ENCODE measurements at regions not wholly inside any gene's neighbourhood (a gene's known extent, or its start where the extent isn't known, plus 50 kb on each side); places are given as distances from the start of the nearest gene placed in this dataset.

- no peak for DNase-seq
Measured at GRCh38 chrX:9087271-9088040, 53.5 kb upstream of the FAM9B start.

DNA sequence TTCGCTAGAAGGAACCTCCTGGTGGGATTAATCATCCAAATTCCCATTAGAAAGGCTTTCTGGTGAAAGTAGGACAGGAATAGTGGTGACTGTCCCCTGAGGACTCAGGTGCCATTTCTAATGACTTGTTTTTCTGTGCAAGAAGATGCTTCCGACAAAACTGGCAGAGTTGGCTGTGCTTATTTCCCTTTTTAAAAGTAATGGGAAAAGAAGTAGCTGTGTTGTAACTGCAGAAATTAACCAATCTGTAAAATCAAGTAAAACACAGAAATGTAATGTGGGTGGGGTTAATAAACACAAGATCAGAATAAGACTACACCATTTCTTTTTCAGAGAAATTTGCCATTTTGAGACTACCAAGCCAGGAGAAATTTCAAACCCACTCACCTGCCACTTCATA, 55.0 kb upstream of the FAM9B start:
- DNase-seq, result no peak

DNA sequence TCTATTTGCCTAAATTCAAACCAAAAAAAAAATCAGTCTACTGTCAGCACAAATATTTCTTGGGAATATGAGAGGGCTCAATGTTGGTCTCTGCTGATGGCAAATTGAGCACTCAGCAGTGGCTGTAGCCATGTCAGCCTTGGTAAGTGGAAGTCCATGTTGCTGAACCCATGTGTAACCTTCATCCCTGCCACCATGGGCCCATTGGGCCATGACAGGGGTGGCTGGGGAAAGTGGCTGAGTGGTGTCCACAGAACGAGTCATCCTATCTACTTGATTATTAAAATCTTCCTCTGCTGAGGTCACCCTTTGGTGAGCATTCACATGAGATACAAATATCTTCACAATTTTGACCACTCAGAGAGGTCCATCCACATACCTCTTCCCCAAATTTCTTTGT, 56.8 kb upstream of the FAM9B start:
- DNase-seq, result no peak

DNA sequence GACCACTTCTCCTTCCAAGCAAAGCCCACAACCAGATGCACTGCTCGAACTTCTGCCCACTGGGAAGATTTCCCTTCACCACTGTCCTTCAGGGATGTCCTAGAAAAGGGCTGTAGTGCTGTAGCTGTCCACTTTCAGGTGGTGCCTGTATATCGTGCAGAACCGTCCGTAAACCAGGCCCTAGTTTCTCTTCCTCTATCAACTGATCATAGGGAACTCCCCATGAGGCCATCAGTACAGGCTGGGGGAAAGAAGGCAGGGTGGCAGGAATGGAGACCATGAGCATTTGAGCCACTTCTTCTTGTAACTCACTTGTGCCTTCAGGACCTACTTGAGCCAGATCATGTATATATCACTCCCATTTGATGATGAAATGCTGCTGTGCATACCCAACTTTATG, 57.3 kb upstream of the FAM9B start:
- DNase-seq, result no peak

DNA sequence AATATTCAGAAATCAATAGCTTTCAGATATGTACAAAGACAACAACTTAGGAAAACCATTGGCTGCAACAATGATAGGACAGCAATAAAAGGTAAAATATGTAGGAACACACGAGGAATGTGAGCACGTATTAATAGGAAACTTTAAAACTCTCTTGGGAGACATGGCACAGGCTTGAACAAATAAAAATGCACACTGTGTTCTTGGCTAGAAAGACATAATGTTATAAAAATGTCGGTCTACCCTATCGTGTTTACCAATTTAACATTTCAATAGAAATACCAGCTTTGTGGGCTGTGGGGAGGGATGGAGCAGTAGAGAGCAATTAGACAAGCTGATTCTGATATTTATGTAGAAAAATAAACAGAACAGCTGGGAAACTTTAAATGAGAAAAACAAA, 69.0 kb upstream of the FAM9B start:
- DNase-seq, result no peak

GRCh38 chrX:9108054-9108453, 74.1 kb upstream of the FAM9B start:
- no peak for DNase-seq

DNA sequence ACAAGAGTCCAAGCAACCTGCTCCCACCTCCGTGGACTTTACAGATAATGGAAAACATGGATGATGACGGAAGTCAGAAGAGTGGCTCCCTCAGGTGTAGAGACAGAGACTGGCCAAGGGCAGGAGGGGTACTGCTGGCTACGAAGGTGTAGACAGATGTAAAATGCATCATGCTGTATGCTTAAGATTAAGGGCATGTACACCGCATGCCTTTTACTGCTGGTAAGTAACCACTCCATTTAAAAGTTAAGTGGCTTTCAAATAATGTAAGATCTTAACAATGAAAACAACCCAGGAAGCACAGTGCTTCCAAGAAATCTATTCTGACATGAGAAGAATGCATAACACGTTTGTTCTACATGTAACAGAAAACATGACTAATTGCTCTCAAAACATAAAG, 76.9 kb upstream of the FAM9B start:
- no peak for DNase-seq

DNA sequence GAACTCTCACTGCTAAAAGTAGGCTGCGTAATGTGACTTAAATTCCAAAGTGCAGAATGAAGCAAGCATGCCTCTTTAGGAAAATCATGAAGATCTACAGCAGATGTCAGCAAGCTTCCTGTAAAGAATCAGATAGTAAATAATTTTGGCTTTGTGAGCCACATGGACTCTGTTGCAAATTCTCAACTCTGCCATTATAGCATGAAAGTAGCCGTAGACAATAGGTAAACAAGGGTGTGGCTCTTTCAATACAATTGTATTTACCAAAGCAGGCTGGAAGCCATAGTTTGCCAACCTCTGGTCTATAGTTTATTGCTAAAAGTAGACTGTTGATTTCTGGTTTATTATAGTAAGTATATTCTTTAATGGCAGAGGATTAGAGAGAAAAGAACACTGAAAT, 80.3 kb upstream of the FAM9B start:
- no peak for DNase-seq

DNA sequence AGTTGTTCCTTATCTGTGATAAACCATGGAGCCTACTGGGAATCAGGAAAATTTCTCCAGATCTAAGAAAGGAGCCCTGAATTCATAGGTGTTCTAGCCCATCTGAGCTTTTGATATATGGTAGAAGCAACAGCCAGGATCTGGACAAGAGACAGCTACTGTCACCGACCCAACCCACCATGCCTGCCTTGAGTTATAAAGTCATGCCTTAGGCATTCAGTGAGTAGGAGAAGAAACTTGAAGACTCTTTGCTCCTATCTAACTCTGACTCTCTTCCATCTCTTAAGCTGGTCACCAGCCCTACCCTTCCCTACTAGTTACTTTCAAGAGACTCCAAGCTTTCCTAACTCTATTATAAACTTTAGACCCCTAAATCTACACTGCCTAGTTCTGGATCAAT, 83.9 kb upstream of the FAM9B start:
- no peak for DNase-seq

GRCh38 chrX:9122519-9123245, 88.8 kb upstream of the FAM9B start:
- no peak for DNase-seq

DNA sequence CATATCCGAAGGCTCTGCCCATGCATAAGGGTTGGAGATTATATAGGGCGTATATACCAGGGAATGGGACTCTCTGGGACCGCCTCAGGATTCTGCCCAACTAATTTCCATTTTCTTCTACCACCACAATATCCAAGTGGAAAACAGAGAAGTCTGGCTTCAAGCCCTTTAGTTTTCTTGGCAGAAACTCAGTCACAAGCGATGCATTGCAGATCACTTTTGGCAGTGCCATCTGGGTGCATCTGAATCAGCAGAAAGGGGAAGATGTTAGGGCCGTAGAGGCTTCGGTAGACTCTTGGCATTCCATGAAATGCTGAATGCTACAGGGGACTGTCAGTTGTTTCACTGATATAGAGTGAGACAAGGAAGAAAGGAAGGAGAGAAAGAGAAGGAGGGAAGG, 94.1 kb upstream of the FAM9B start:
- DNase-seq, result no peak

DNA sequence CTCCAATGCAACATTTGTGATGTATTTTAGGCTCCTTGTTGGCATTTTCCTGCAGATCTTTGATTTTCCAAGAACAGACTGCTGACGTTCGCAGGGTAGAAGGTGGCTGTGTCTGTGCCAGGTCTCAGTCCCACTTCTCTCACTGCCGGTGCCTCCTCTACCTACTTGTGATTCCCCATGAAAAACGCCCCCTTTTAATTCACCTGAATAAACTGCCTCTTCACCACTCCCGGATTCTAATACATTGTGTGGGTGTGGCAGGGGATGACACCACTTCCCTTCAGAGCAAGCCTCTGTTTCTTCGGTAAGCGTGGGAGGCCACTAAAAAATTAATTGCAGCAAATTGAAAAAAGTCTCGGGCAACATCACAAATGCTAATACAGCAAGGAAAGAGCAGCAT, 96.1 kb upstream of the FAM9B start:
- no peak for DNase-seq

- peak; percentile 21 for DNase-seq
Measured at GRCh38 chrX:9131066-9131465, 97.1 kb upstream of the FAM9B start.

DNA sequence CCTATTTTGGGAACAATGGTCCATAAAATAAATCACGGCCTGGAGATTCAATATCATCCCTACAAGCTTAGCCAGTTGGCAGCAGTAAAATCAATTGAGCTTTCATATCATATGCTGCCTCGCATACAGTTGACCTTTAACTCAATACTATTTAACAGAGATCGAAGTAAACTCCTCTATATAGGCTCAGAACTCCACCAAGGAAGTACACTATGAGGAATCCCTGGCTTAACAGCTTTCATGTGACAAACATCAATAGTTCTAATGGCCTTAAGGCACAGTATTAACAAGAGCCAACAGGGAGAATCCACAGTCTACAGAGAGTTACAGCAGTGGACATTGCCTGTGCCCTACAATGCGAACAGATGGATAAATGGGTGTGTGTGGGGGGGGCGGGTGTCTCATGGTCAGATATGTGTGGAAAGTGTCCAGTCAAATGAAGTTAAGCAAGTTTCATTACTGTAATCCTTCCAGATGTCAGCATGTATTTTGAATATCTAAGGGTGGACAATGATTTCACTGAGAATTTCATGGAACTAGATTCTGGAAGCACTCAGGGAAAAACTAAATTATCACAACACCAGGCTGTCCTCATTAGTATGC, 98.2 kb upstream of the FAM9B start:
- no peak for DNase-seq

GRCh38 chrX:9133426-9133825, 99.5 kb upstream of the FAM9B start:
- no peak for DNase-seq

GRCh38 chrX:9134366-9134765, 100.4 kb upstream of the FAM9B start:
- no peak for DNase-seq

- DNase-seq, result no peak
Measured at GRCh38 chrX:9135901-9136510, 102.1 kb upstream of the FAM9B start.

DNA sequence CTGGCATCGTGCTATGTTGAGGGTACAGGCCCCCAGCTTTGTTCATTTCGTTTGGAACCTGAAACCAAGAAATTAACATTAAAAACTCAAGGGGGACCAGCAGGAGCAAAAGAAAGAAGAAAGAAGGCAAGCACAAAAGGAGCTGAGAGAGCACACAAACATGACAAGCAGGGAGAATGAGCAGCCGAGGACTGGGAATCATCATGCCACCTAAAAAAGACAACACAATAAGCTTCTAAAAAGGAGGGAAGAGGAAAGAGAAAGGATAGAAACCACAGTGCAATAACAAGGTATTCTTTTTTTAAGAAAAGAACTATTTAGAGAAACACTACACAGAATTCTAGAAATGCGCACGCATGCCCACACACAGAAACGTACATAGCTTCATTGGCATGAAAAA, 103.2 kb upstream of the FAM9B start:
- DNase-seq, result no peak

DNA sequence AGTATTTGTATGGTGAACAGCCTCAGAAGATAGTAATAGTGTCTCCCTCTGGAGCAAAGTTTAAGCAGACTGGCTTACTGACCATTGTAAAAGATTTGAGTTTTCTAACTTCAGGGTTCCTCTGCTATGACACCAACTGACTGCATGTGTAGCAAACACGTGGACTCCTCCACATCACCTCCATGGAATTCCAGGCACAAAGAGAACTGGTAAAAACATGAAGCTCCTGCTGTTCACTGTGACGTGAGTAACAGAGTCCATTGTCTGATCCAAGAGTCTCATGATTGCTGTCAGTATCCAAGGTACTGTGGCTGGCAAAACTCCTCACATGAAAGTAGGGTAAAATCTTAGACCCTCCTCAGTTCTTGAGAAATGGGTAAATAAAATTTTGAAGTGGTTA, 107.6 kb upstream of the FAM9B start:
- no peak for DNase-seq

GRCh38 chrX:9144701-9145241, 110.8 kb upstream of the FAM9B start:
- no peak for DNase-seq

DNA sequence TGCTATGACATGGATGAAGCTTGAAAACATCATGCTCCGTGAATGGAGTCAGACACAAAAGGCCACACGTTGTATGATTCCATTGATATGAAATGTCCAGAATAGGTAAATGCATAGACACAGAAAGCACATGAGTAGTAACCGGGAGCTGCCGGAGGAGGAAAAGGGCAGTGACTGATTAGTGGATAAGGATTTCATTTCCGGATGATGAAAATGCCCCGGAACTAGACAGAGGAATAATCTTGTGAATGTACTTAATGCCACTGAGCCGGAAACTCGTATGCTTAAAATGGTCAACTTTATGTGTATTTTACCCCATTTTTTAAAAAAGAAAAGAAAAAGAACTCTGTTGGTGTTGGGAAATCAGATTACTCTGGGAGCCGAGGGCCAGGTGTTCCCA, 112.7 kb upstream of the FAM9B start:
- DNase-seq, result no peak

GRCh38 chrX:9147086-9147485, 113.2 kb upstream of the FAM9B start:
- no peak for DNase-seq

GRCh38 chrX:9147726-9148125, 113.8 kb upstream of the FAM9B start:
- no peak for DNase-seq
